Neural progenitor cell (in vitro differentiated cells): ENCODE measurements at regions not wholly inside any gene's neighbourhood (a gene's known extent, or its start where the extent isn't known, plus 50 kb on each side); places are given as distances from the start of the nearest gene placed in this dataset.
A peak's percentile ranks its signal among the peaks of the same experiment; 100 is the strongest.

Experiments
- DNase-seq: peaks from one replicate; pipeline ENCODE4 v3.0.0-alpha.2; 2016; ENCODE audit warnings: low spot score
- H2AFZ ChIP-seq: fragments of 200-600 bp; sonication (generic); replicated peaks from 2 replicates; pipeline ENCODE4 v1.6.1; 2016; ENCODE audit warnings: antibody characterized with exemption
- H3F3A ChIP-seq: fragments of 200-600 bp; sonication (generic); 2 replicates; pipeline ENCODE4 v1.6.1; 2016; ENCODE audit warnings: antibody characterized with exemption, low read depth
- H3K27ac ChIP-seq: fragments of 200-600 bp; sonication (generic); 2 replicates; pipeline ENCODE4 v1.5.1; 2016; ENCODE audit warnings: mild to moderate bottlenecking
- H3K27me3 ChIP-seq: fragments of 200-600 bp; sonication (generic); 2 replicates; pipeline ENCODE4 v1.6.1; 2016; ENCODE audit warnings: mild to moderate bottlenecking, moderate library complexity
- H3K36me3 ChIP-seq: fragments of 200-600 bp; sonication (generic); 2 replicates; pipeline ENCODE4 v1.5.1; 2016
- H3K4me1 ChIP-seq: fragments of 200-600 bp; sonication (generic); 2 replicates; pipeline ENCODE4 v1.6.1; 2016; ENCODE audit warnings: mixed run types
- H3K4me2 ChIP-seq: fragments of 200-600 bp; sonication (generic); 2 replicates; pipeline ENCODE4 v1.6.1; 2016
- H3K4me3 ChIP-seq: fragments of 200-600 bp; sonication (generic); 2 replicates; pipeline ENCODE4 v1.5.1; 2016
- H3K79me2 ChIP-seq: fragments of 200-600 bp; sonication (generic); 2 replicates; pipeline ENCODE4 v1.6.1; 2016; ENCODE audit warnings: low read depth
- H3K9ac ChIP-seq: fragments of 200-600 bp; sonication (generic); 2 replicates; pipeline ENCODE4 v1.6.1; 2016
- H3K9me3 ChIP-seq: fragments of 200-600 bp; sonication (generic); 2 replicates; pipeline ENCODE4 v1.5.1; 2016; ENCODE audit warnings: low read depth
- H4K20me1 ChIP-seq: fragments of 200-600 bp; sonication (generic); 2 replicates; pipeline ENCODE4 v1.6.1; 2016; ENCODE audit warnings: low read depth
- H3K27ac Mint-ChIP-seq: 3 replicates; pipeline ENCODE4 v1.8.0; 2021; ENCODE audit warnings: mixed read lengths
- H3K27me3 Mint-ChIP-seq: 2 replicates; pipeline ENCODE4 v1.8.0; 2022; ENCODE audit warnings: low read depth, mild to moderate bottlenecking, inconsistent platforms, moderate library complexity, mixed read lengths; ENCODE audit not compliant: insufficient read depth
- H3K36me3 Mint-ChIP-seq: 3 replicates; pipeline ENCODE4 v1.8.0; 2021; ENCODE audit warnings: mixed read lengths
- H3K4me1 Mint-ChIP-seq: 3 replicates; pipeline ENCODE4 v1.8.0; 2021; ENCODE audit warnings: mixed read lengths
- H3K4me3 Mint-ChIP-seq: 3 replicates; pipeline ENCODE4 v1.8.0; 2021; ENCODE audit warnings: mild to moderate bottlenecking, moderate library complexity, mixed read lengths
- H3K9me3 Mint-ChIP-seq: 3 replicates; pipeline ENCODE4 v1.8.0; 2020; ENCODE audit warnings: mixed read lengths
- CTCF ChIP-seq: fragments of 200-600 bp; sonication (generic); IDR thresholded peaks from 2 replicates; pipeline ENCODE4 v1.5.1; 2017; ENCODE audit warnings: antibody characterized with exemption, mild to moderate bottlenecking
- EZH2 ChIP-seq: fragments of 200-600 bp; sonication (generic); IDR thresholded peaks from 2 replicates; pipeline ENCODE4 v1.6.1; 2017; ENCODE audit warnings: antibody characterized with exemption, mild to moderate bottlenecking, moderate library complexity
- EZH2phosphoT487 ChIP-seq: fragments of 200-600 bp; sonication (generic); IDR thresholded peaks from 2 replicates; pipeline ENCODE4 v1.6.1; 2017; ENCODE audit warnings: antibody characterized with exemption

DNA sequence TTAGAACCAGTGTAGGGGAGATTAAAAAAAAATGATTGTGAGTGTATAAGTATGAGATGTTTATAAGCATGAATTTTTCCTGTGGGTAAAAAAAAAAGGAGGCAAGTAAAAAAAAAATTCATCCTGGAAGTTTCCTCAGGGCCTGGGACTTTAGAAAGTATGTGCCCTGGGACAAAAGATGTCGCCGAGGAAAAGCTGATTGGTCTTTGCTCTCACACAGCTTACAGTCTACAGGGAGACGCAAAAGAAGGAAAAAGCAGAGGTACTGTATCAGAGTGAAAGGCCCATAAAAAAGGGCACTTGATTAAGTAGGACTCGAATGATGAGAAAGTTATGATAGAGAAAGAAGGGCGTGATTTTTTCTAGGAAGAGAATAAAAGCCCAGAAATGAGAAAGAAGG is 501.4 kb upstream of the MEF2C start:
- Mint-ChIP-seq H3K27me3 (no peaks in the 10 kb centered on the region), H3K4me3 (no peak overlapping the region), H3K27ac (no peak overlapping the region), H3K9me3 (no peaks in the 10 kb centered on the region), H3K36me3 (no peaks in the 10 kb centered on the region), H3K4me1 (no peaks in the 10 kb centered on the region)
- DNase-seq: no peak
- peak overlapping the region; percentile 38 for H3K27ac ChIP-seq
- H3F3A ChIP-seq: no peaks in the 10 kb centered on the region
- no peaks in the 10 kb centered on the region for H3K9me3 ChIP-seq
- H3K79me2 ChIP-seq: no peaks in the 10 kb centered on the region
- no peaks in the 10 kb centered on the region for H4K20me1 ChIP-seq
- H3K4me3 ChIP-seq: no peak overlapping the region
- no peak overlapping the region for H3K9ac ChIP-seq
- no peaks in the 10 kb centered on the region for H3K4me1 ChIP-seq
- H3K27me3 ChIP-seq: no peaks in the 10 kb centered on the region
- H3K36me3 ChIP-seq: no peaks in the 10 kb centered on the region
- TF ChIP-seq CTCF (no peak), EZH2 (no peak)
- no peak overlapping the region for H3K4me2 ChIP-seq
- peak overlapping the region; percentile 63 for H2AFZ ChIP-seq

DNA sequence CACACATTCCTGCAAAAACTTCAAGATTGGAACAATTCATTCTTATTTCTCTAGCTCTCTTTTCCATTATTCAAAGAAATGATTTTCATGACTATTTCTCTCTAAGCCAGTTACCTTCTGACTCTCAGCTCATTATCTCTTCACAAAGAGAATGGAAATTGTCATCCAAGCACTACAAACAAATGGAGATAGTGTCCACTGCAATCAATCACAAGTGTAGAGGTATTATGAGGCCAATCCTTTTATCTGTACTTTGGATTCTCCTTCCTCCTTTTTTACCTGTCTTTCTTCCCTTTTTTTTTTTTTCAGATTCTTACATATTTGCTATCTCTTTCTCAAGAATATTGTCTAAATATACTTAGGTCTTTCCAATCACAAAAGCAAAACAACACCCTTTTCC is 497.7 kb upstream of the MEF2C start:
- Histone ChIP-seq H3K27me3 (no peaks in the 10 kb centered on the region), H3K9ac (no peak overlapping the region), H3K4me2 (no peak overlapping the region), H3K4me3 (no peak overlapping the region), H3K36me3 (no peaks in the 10 kb centered on the region), H3K27ac (no peak overlapping the region), H4K20me1 (no peaks in the 10 kb centered on the region), H3K9me3 (no peaks in the 10 kb centered on the region), H3K79me2 (no peaks in the 10 kb centered on the region), H3F3A (no peaks in the 10 kb centered on the region), H2AFZ (no peak overlapping the region), H3K4me1 (no peaks in the 10 kb centered on the region)
- peaks cover 5% of the 10 kb centered on the region for H3K4me1 Mint-ChIP-seq
- TF ChIP-seq EZH2 (no peak), EZH2phosphoT487 (no peak), CTCF (no peak)
- no peak for DNase-seq
- no peaks in the 10 kb centered on the region for H3K27me3 Mint-ChIP-seq
- no peaks in the 10 kb centered on the region for H3K9me3 Mint-ChIP-seq
- no peak overlapping the region for H3K27ac Mint-ChIP-seq
- no peaks in the 10 kb centered on the region for H3K36me3 Mint-ChIP-seq
- no peak overlapping the region for H3K4me3 Mint-ChIP-seq

DNA sequence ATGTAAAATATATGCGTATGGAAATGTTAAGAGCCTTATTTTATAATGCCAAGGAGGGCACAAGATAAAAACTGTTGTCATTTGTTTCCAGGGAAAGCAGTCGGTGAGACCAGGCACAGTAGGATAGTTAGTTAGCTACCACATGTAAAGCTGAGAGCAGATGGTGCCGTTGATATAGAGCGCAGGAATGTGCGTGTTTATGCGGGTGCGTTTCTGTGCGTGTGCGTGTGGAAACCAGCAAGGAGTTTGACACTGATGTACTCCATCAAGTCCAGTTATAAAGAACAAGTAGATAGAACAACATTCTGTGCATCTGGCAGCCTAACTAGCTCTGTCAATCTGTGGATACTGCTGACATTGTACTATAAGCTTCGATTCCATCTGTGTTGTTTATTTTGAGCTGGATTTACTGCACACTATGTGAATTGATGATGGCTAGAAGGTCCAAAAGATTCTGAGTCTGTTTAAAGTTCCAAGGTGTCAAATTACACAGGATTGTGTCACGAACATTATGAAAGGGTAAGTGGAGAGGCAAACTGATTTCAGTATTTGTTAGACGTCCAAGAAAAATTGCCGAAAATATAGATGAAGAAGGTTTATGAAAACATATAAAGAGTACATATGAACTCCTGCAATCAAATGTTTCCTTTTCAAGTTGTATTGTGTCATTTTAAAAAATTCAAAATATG is 494.9 kb upstream of the MEF2C start:
- Histone ChIP-seq H3K4me2 (no peak overlapping the region), H3K36me3 (no peaks in the 10 kb centered on the region), H3F3A (no peaks in the 10 kb centered on the region), H3K4me1 (no peaks in the 10 kb centered on the region), H4K20me1 (no peaks in the 10 kb centered on the region), H3K27ac (no peak overlapping the region), H3K27me3 (no peaks in the 10 kb centered on the region), H3K79me2 (no peaks in the 10 kb centered on the region), H3K9ac (no peak overlapping the region), H2AFZ (no peak overlapping the region), H3K9me3 (no peaks in the 10 kb centered on the region), H3K4me3 (no peak overlapping the region)
- no peak for DNase-seq
- TF ChIP-seq EZH2phosphoT487 (no peak), EZH2 (no peak), CTCF (no peak)
- Mint-ChIP-seq H3K27ac (no peak overlapping the region), H3K4me3 (no peak overlapping the region), H3K36me3 (no peaks in the 10 kb centered on the region), H3K4me1 (peaks cover 5% of the 10 kb centered on the region), H3K9me3 (no peaks in the 10 kb centered on the region), H3K27me3 (no peaks in the 10 kb centered on the region)
